CD4-positive, alpha-beta T cell treated with Interleukin-1 beta for 1 hour (primary cell): ENCODE measurements at regions not wholly inside any gene's neighbourhood (a gene's known extent, or its start where the extent isn't known, plus 50 kb on each side); places are given as distances from the start of the nearest gene placed in this dataset.
"Not testable (repeated sequence)": the region's sequence is repeated elsewhere in the genome, so short reads cannot be mapped to it uniquely, and the experiment has no call there.

Source experiments
- DNase-seq, 2 donors: peaks; one replicate each; pipeline ENCODE4 v3.0.0-alpha.2; 2020 to 2022

DNA sequence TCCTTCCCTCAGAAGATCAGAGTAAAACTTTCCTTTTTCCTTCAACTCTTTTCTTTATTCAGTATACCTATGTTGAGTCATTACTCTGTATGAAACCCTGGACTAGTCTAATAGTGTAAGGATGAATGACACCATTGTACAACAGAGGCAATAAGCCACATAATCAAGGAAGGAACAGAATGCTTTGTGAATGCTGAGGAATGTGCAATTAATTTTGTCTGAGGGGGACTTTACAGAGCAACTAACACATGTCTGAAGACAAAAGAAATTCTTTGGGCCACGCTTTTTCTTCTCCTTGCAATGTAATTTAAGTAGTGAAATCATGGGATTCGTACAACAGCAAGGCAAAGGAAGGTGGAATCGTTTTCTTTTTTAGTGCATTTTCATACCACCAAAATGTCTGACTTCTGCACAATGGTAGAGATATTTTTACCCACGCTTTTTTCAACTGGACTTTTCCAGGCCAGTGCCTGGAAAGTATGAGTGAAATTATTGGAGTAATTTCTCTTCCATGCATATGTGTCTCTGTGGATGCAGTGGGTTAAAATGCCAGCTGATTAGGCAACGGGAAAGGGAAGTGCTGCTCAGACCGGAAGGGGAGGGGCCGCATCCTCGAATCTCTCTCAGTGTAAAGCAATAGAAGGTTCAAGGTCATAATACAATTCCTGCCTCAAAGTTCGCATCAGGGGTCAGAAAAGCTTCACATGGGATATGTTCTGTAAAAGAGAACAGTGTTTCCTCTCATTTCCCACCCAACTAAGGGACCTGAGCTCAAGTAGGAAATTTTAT lies 89.9 kb upstream of the MTHFD1L start:
- no peak for DNase-seq

- DNase-seq: no peak
Measured at GRCh38 chr6:150777736-150778135, 87.8 kb upstream of the MTHFD1L start.

- no peak for DNase-seq
Measured at GRCh38 chr6:150783813-150784212, 81.7 kb upstream of the MTHFD1L start.

- no peak for DNase-seq
Measured at GRCh38 chr6:150787429-150787828, 78.1 kb upstream of the MTHFD1L start.

DNA sequence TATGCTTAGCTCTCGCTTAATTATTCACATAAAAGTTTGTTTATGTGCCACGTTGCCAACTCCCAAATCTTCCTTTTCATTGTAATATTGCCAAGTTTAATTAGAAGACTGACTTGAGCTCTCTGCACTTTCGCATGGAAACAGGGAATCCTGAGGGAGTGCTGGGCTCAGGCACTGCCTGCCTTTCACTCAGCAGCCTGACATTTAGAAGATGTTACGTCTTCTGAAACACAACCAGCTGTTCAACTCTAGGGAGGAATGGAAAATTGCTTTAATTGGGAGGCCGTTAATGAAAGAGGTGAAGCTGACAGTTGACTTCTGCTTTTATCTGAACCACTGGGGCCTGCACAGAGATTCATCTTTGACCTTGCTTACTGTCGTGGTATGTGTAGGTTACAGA lies 77.4 kb upstream of the MTHFD1L start:
- no peak for DNase-seq

DNA sequence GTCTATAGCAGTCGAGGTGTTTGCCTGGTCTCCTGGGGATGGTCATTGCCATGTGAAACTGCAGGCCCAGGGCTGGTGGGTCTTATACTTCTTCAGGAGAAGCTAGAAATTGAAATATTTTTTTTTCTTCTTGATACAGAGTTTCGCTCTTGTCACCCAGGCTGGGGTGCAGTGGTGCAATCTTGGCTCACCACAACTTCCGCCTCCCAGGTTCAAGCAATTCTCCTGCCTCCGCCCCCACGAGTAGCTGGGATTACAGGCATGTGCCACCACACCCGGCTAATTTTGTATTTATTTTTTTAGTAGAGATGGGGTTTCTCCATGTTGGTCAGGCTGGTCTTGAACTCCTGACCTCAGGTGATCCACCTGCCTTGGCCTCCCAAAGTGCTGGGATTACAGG lies 75.6 kb upstream of the MTHFD1L start:
- not testable (repeated sequence) for DNase-seq

DNA sequence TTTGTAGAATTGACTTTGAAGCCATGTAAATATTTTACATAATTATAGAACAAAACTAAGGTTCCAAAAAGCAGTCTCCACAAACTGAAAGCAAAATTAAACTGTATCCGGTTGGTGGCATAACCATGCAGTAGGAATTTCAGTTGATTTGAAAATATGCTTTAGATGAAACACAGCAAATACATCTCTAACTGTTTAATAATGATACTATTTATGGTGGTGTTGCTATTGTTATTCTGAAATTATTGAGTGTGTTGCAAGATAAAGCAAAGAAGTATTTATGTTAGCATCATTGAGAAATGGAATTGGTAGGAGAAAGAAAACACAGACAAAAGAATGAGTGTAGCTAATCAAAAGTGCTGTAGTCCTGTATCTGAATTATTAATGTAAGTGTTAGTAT lies 73.8 kb upstream of the MTHFD1L start:
- no peak for DNase-seq

DNA sequence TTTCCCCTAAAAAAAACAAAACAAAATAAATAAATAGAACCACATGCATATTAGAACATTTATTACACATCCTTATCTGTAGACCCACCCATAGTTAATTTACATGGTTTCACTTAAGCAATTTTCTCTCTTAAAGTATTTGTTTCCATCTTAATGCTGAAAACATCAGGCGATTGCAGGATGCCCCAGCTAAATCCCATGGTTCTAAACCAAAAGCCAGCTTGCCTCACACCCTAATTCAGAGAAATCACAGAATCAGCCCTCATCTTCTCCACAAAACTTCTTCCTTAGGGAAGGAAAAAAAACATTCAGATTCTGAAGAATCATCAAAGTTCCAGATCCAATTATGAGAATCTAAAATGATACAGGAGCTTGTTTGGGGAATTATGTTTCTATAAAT lies 67.6 kb upstream of the MTHFD1L start:
- DNase-seq: no peak

DNA sequence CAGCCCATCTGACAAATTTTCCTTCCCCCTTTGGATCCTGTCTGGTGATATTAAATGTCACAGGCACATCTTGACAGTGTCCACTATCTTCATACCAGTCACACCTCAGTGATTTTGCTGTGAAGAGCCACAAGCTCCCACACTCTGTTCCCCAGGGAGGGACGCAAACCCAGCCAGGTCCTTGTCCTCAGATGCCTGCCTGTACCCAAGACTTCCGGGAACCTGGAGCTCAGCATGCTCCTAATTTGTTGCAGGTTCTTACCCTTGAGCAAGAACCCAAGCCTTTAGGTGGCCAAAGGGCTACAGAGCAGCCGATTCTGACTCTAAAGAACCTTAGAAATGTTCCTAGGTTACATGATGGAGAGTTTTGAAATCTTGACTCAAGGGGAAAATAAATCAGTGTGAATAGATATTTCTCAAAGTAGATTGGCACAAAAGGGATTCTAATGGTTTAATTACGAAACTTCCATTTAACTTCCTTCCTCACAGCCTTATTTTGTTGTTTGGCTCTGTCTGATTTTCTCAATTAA lies 66.2 kb upstream of the MTHFD1L start:
- no peak for DNase-seq

DNA sequence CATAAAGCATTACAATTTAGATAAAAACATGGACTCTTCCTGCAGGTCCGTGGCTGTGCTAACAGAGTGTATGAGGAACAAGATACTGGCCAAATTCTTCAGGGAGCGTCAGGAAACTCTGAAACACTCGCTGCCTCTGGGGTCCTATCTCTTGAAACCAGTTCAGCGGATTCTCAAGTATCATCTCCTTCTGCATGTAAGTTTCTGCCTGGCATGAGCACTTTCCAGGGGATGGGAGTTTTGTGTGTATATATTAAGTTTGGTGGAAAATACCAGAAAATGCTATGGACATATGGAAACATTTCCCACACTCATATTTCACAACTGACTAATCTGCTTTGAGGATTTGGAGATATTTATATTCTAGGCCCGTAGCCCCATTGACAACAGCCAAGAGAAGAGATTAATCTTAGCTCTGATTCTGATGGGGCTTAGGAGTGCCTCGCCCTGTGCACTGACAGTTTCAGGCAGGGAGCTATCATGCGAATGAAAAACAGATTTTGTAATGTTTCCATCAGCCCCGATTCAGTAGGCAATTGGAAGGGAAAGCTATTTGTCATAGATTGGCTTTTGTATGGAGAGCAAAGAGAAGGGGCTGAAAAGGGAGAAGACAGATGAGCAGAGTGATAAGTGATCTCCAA lies 64.7 kb upstream of the MTHFD1L start:
- no peak for DNase-seq

- DNase-seq: no peak
Measured at GRCh38 chr6:150806790-150807189, 58.7 kb upstream of the MTHFD1L start.

DNA sequence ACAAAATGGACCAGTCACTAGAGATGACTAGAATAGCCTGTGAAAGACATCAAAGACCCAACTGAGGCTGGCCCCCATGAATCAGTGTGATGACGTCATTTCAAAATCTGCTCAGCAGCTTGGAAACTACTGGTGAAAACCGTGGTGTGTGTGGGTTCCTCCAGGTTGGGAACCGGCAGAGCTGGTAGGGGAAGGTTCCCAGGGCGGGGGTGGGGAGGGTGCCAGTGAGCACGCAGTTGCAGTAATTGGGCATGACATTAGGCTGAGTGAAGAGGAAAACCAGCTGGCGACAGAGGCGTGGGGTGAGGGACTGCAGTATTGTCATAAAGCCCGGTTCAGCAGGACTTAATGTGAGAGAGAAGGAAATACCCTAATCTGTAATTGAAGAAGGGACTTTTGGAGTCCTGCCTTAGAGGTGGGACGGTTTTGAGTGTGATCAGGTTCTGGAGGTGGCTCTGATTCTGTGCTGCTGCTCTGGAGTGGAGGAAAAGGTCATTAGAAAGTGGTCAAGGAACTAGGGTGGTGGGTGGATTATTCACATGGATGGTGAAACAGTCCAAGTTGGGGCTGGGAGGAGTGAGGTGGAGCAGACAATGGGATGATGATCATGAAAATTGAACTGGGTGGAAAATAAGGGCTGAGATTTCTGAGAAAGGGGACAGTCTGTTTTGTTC lies 52.0 kb upstream of the MTHFD1L start:
- no peak for DNase-seq

DNA sequence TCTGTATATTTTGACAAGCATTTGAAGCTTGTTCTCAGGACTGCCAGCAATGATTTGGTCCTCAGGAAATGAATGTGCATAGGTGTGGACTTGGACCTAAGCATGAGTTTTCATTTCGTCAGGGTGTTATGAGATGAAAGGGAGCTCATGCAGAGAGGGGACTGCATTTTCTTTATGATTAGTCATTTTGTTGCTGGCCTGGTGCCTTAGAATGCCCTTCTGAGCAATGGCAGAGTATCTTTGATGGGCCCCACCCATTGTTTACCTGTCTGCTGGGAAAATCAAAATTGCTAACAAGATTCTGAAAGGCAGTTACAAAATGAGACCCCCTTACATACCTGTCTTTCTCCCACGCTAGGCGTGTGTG lies 51.5 kb upstream of the MTHFD1L start:
- DNase-seq: no peak
